A549 (cell line): ENCODE measurements at regions not wholly inside any gene's neighbourhood (a gene's known extent, or its start where the extent isn't known, plus 50 kb on each side); places are given as distances from the start of the nearest gene placed in this dataset.

Experiments
- ATAC-seq, 2 experiments: fragments of 200-7000 bp in 1 of 2; fragments of >200 bp in 1 of 2; cut with Nextera tagmentation in 1 of 2; cut with Tn5 transposase in 1 of 2; 3 replicates each; pipeline versions ENCODE4 v1.8.0 to v1.9.1; 2018 to 2020; ENCODE audit warnings: mild to moderate bottlenecking in 1 of 2, moderate library complexity in 1 of 2
- CTCF ChIA-PET: fragments of 300-600 bp; sonication (Branson Sonifier 250); formaldehyde crosslinking; extraction: SDS; loops from one replicate; lab custom pipeline; 2021; ENCODE audit warnings: antibody characterized with exemption, inconsistent platforms; lab: Yijun Ruan, JAX
- POLR2A ChIA-PET: fragments of 350-600 bp; formaldehyde crosslinking; extraction: SDS; loops from one replicate; lab custom pipeline; 2021; ENCODE audit warnings: antibody characterized with exemption, inconsistent platforms; lab: Yijun Ruan, JAX
- DNase-seq, 2 experiments: peaks; one replicate each; pipeline versions ENCODE4 v3.0.0 to v3.0.0-alpha.2; 2011 to 2016; ENCODE audit warnings: low read depth in 1 of 2, low spot score in 1 of 2
- FAIRE-seq: peaks from 2 replicates; lab custom pipeline; 2011; peaks lifted over from hg19 to GRCh38; lab: Jason Lieb, UNC
- H3K27ac ChIP-seq, 2 experiments: fragments of >200 bp; sonication (Bioruptor Twin); formaldehyde crosslinking; 3 replicates each; pipeline ENCODE4 v1.5.1; 2016 to 2017
- H3K4me1 ChIP-seq: fragments of >200 bp; sonication (Bioruptor Twin); formaldehyde crosslinking; 3 replicates; pipeline ENCODE4 v1.6.1; 2016
- H3K4me2 ChIP-seq: fragments of >200 bp; sonication (Bioruptor Twin); formaldehyde crosslinking; 3 replicates; pipeline ENCODE4 v1.6.1; 2016
- H3K4me3 ChIP-seq: fragments of >200 bp; sonication (Bioruptor Twin); formaldehyde crosslinking; 3 replicates; pipeline ENCODE4 v1.5.1; 2016
- H3K9me3 ChIP-seq: fragments of >200 bp; sonication (Bioruptor Twin); formaldehyde crosslinking; 3 replicates; pipeline ENCODE4 v1.6.1; 2016
- CBX2 ChIP-seq: fragments of 200-600 bp; sonication (generic); IDR thresholded peaks from 2 replicates; pipeline ENCODE4 v1.6.1; 2016; ENCODE audit warnings: low read depth, mild to moderate bottlenecking, borderline replicate concordance
- CBX8 ChIP-seq: fragments of 200-600 bp; sonication (generic); IDR thresholded peaks from 2 replicates; pipeline ENCODE4 v1.6.1; 2016
- EHMT2 ChIP-seq: fragments of 200-600 bp; sonication (generic); IDR thresholded peaks from 2 replicates; pipeline ENCODE4 v1.6.1; 2016; ENCODE audit warnings: antibody characterized with exemption, low read depth, mild to moderate bottlenecking, moderate library complexity
- EP300 ChIP-seq, 2 experiments: fragments of >200 bp; sonication (Bioruptor Twin); formaldehyde crosslinking; IDR thresholded peaks; 2 replicates in 1 of 2; 3 replicates in 1 of 2; pipeline ENCODE4 v1.6.1; 2016 to 2017
- FOSL2 ChIP-seq, 2 experiments: fragments of 450-650 bp in 1 of 2; fragments of >200 bp in 1 of 2; sonication (Bioruptor Twin) in 1 of 2; formaldehyde crosslinking; IDR thresholded peaks; 2 replicates each; pipeline versions ENCODE4 v1.5.0 to v1.6.1; 2016 to 2020; ENCODE audit warnings: mild to moderate bottlenecking in 1 of 2, moderate library complexity in 1 of 2
- GATA3 ChIP-seq: IDR thresholded peaks from 2 replicates; pipeline ENCODE4 v1.6.1; 2012; ENCODE audit warnings: borderline replicate concordance
- HDAC2 ChIP-seq: fragments of 200-600 bp; sonication (generic); IDR thresholded peaks from 2 replicates; pipeline ENCODE4 v1.6.1; 2016
- HEYL ChIP-seq: fragments of 250-450 bp; sonication (Bioruptor Pico); IDR thresholded peaks from 2 replicates; pipeline ENCODE4 v1.8.0; 2021; ENCODE audit warnings: mild to moderate bottlenecking, moderate library complexity
- KDM1A ChIP-seq: fragments of 200-600 bp; sonication (generic); IDR thresholded peaks from 2 replicates; pipeline ENCODE4 v1.6.1; 2016; ENCODE audit warnings: low read depth, mild to moderate bottlenecking
- MAX ChIP-seq: IDR thresholded peaks from 2 replicates; pipeline ENCODE4 v1.6.1; 2012
- MAZ ChIP-seq: fragments of 150-350 bp; IDR thresholded peaks from 2 replicates; pipeline ENCODE4 v1.6.1; 2014; ENCODE audit warnings: antibody characterized with exemption, low read depth, low read length, borderline replicate concordance
- MYC ChIP-seq: IDR thresholded peaks from 2 replicates; pipeline ENCODE4 v1.6.1; 2012; ENCODE audit warnings: mild to moderate bottlenecking, inconsistent platforms, low read length, improper control_type of control experiment, borderline replicate concordance
- NFE2L2 ChIP-seq: fragments of 150-350 bp; conservative IDR thresholded peaks from 2 replicates; pipeline ENCODE4 v1.6.1; 2014; ENCODE audit warnings: low read length
- NR3C1 ChIP-seq: fragments of >200 bp; sonication (Bioruptor Twin); formaldehyde crosslinking; IDR thresholded peaks from 3 replicates; pipeline ENCODE4 v1.6.1; 2017
- PHF8 ChIP-seq: fragments of 200-600 bp; sonication (generic); IDR thresholded peaks from 2 replicates; pipeline ENCODE4 v1.6.1; 2016; ENCODE audit warnings: low read depth, mild to moderate bottlenecking, antibody characterized with exemption, moderate library complexity, borderline replicate concordance
- RFX5 ChIP-seq: fragments of 450-650 bp; IDR thresholded peaks from 2 replicates; pipeline ENCODE4 v1.7.1; 2014; ENCODE audit warnings: antibody characterized with exemption, mild to moderate bottlenecking, moderate library complexity
- RNF2 ChIP-seq: fragments of 200-600 bp; sonication (generic); IDR thresholded peaks from 2 replicates; pipeline ENCODE4 v1.6.1; 2016; ENCODE audit warnings: low read depth, mild to moderate bottlenecking, antibody characterized with exemption, moderate library complexity, borderline replicate concordance
- SMC3 ChIP-seq: fragments of >200 bp; sonication (Bioruptor Twin); formaldehyde crosslinking; IDR thresholded peaks from 3 replicates; pipeline ENCODE4 v1.6.1; 2018; ENCODE audit warnings: inconsistent platforms
- TFCP2L1 ChIP-seq: fragments of 250-450 bp; sonication (Bioruptor Pico); IDR thresholded peaks from 2 replicates; pipeline ENCODE4 v1.5.0; 2021; ENCODE audit warnings: mild to moderate bottlenecking
- USF2 ChIP-seq: fragments of 450-650 bp; IDR thresholded peaks from 2 replicates; pipeline ENCODE4 v1.6.1; 2014; ENCODE audit warnings: antibody characterized with exemption
- ZFP36 ChIP-seq: fragments of 450-650 bp; IDR thresholded peaks from 2 replicates; pipeline ENCODE4 v1.6.1; 2014; ENCODE audit warnings: borderline replicate concordance; ENCODE audit not compliant: partially characterized antibody
- ZSCAN20 ChIP-seq: fragments of 250-450 bp; sonication (Bioruptor Pico); IDR thresholded peaks from 2 replicates; pipeline ENCODE4 v1.8.0; 2022; ENCODE audit warnings: mild to moderate bottlenecking, moderate library complexity
- WGBS: methylation state at CpG from one replicate; pipeline ENCODE4 v1.1.6; 2017; ENCODE audit errors: missing lambda C conversion rate; 5-methylcytosine and 5-hydroxymethylcytosine counted together
- TF ChIP-seq, protein P1 (sequence below): fragments of 200-600 bp; sonication (generic); IDR thresholded peaks from 2 replicates; pipeline ENCODE4 v1.6.1; 2016; ENCODE audit warnings: antibody characterized with exemption, mild to moderate bottlenecking, moderate library complexity
- TF ChIP-seq, protein P2 (sequence below): IDR thresholded peaks from 2 replicates; pipeline ENCODE4 v1.6.1; 2012

DNA sequence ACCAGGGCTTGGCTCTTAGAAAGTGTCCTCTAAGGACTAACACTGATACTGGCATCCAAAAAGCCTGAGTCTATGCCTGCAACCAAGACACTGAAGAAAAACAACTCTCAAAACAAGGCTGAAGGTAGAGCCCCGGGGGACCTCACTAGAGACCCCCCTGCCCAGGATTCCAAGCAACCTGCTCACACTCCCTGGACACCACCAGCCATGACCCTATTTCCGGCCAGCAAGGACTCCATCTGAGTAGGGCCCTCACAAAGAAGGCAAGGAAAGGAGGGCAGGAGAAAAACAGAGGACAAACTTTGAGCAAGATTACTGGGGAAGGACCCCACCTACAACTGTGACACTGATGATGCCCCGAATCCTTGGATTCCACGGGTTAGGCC lies 343.1 kb downstream of the NPHP4 start:
- CTCF ChIA-PET = no interaction called here

DNA sequence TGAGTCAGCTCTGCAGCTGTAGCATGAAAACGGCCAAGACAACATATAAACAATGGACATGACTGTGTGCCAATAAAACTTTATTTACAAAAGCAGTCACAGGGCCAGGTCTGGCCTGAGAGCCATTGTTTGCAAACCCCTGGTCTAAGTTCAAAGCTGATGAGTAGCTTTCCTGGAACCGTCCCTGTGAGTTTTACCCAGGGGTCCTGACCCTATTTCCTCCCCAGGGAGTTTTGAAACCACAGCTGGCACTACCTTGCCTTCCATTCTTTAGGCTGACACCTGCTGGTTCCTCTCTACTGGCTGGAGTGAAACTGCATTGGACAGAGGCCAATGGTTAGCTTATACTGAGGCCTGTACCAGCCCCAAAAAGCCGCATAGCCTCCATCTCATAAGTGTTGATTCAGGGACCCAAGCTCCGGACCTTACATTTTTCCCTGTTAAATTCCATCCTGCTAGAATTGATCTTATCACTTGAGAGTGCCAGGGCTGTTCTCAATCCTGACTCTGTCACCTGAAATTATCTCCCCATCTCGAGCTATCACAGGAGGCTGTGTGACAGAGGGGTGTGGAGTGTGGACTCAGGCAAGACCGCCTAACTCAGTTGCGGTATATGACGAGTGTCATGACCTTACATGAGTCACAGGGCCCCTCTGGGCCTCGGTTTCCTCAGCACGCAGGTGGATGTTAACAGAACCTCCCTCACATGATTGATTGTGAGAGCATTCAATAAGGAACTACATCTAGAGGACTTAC lies 343.6 kb downstream of the NPHP4 start:
- Histone ChIP-seq H3K4me2 (no peak overlapping the region), H3K27ac (no peak overlapping the region), H3K9me3 (no peaks in the 10 kb centered on the region; the same call in 2 of the 3 replicates)
- no peak for FAIRE-seq
- POLR2A ChIA-PET = no interaction called here
- CTCF ChIA-PET = no interaction called here
- no peak for TF ChIP-seq HDAC2
- TF ChIP-seq CBX2 = no peak
- no peak for TF ChIP-seq NFE2L2
- TF ChIP-seq MYC = no peak
- no peak for TF ChIP-seq KDM1A
- TF ChIP-seq, all 56 proteins: peak for 0
- WGBS = 27% methylated on average over 7 of the region's 10 CpGs
- Histone ChIP-seq H3K4me3 (no peak overlapping the region), H3K4me1 (no peaks in the 10 kb centered on the region)
- DNase-seq (no peak), ATAC-seq (no peak)

More for the DNA sequence above, 343.1 kb downstream of the NPHP4 start:
- TF ChIP-seq MAX (no peak), MYC (no peak), MAZ (no peak), HEYL (CRISPR knock-in tag) (no peak), ZSCAN20 (CRISPR knock-in tag) (no peak), KDM1A (no peak), SMC3 (no peak), RNF2 (no peak), CBX8 (no peak), ZFP36 (no peak), TFCP2L1 (CRISPR knock-in tag) (no peak), HDAC2 (no peak)
- H3K27ac ChIP-seq = no peak overlapping the region
- POLR2A ChIA-PET = no interaction called here
- FAIRE-seq = no peak
- no peak overlapping the region for H3K4me3 ChIP-seq
- H3K9me3 ChIP-seq = no peaks in the 10 kb centered on the region; the same call in 2 of the 3 replicates
- no peak for ATAC-seq
- H3K4me2 ChIP-seq = no peak overlapping the region
- 19% methylated on average over 4 of the region's 4 CpGs for WGBS
- H3K4me1 ChIP-seq = no peaks in the 10 kb centered on the region
- DNase-seq = no peak

DNA sequence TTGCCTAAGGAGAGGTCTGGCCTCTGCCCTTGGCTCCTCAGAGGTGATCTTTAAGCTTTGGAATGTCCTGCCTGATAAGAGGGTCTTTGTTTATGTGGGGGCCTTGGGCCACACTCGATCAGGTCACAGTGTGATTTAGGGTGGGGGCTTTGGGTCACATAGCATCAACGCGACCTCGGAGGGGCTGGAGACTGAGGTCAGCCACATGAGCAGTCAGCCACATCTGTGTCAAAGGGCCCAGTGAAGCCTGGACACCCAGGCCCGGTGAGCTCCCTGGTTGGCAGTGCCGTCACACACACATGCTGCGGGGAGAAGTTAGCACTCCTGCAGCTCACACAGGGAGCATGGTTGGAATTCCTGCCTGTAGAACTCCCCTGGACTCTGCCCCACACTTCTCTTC lies 345.0 kb downstream of the NPHP4 start:
- ChIA-PET POLR2A (no interaction called here), CTCF (interaction anchor here (0.8 kb wide), 1 partner anchor 35 kb away, joined by 3 read pairs; no protein-coding TSS in a partner anchor)
- FAIRE-seq = no peak
- ATAC-seq = no peak
- DNase-seq = no peak
- TF ChIP-seq FOSL2 (IDR thresholded peaks at IDR 0.05) (no peak), FOSL2 (CRISPR knock-in tag; IDR thresholded peaks at IDR 0.05) (no peak), EHMT2 (no peak), RFX5 (no peak), EP300 (IDR thresholded peaks at IDR 0.05) (no peak), PHF8 (no peak), MYC (no peak), USF2 (no peak), GATA3 (no peak), NR3C1 (no peak)
- TF ChIP-seq, protein P1, sequence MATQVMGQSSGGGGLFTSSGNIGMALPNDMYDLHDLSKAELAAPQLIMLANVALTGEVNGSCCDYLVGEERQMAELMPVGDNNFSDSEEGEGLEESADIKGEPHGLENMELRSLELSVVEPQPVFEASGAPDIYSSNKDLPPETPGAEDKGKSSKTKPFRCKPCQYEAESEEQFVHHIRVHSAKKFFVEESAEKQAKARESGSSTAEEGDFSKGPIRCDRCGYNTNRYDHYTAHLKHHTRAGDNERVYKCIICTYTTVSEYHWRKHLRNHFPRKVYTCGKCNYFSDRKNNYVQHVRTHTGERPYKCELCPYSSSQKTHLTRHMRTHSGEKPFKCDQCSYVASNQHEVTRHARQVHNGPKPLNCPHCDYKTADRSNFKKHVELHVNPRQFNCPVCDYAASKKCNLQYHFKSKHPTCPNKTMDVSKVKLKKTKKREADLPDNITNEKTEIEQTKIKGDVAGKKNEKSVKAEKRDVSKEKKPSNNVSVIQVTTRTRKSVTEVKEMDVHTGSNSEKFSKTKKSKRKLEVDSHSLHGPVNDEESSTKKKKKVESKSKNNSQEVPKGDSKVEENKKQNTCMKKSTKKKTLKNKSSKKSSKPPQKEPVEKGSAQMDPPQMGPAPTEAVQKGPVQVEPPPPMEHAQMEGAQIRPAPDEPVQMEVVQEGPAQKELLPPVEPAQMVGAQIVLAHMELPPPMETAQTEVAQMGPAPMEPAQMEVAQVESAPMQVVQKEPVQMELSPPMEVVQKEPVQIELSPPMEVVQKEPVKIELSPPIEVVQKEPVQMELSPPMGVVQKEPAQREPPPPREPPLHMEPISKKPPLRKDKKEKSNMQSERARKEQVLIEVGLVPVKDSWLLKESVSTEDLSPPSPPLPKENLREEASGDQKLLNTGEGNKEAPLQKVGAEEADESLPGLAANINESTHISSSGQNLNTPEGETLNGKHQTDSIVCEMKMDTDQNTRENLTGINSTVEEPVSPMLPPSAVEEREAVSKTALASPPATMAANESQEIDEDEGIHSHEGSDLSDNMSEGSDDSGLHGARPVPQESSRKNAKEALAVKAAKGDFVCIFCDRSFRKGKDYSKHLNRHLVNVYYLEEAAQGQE = no peak
- TF ChIP-seq, protein P2, sequence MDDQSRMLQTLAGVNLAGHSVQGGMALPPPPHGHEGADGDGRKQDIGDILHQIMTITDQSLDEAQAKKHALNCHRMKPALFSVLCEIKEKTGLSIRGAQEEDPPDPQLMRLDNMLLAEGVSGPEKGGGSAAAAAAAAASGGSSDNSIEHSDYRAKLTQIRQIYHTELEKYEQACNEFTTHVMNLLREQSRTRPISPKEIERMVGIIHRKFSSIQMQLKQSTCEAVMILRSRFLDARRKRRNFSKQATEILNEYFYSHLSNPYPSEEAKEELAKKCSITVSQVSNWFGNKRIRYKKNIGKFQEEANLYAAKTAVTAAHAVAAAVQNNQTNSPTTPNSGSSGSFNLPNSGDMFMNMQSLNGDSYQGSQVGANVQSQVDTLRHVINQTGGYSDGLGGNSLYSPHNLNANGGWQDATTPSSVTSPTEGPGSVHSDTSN = no peak
- no peak overlapping the region for H3K4me2 ChIP-seq
- no peaks in the 10 kb centered on the region for H3K4me1 ChIP-seq
- 30% methylated on average over 4 of the region's 7 CpGs for WGBS
- H3K4me3 ChIP-seq = no peak overlapping the region
- H3K9me3 ChIP-seq = no peaks in the 10 kb centered on the region; the same call in 2 of the 3 replicates
- H3K27ac ChIP-seq = no peak overlapping the region
